HG02678 (cell line): ENCODE measurements at regions not wholly inside any gene's neighbourhood (a gene's known extent, or its start where the extent isn't known, plus 50 kb on each side); places are given as distances from the start of the nearest gene placed in this dataset.

ENCODE experiments used
- ATAC-seq: cut with Tn5 transposase; IDR thresholded peaks from one replicate; pipeline ENCODE4 v1.9.1; 2021; ENCODE audit warnings: mild to moderate bottlenecking, moderate library complexity; ENCODE audit not compliant: unreplicated experiment

DNA sequence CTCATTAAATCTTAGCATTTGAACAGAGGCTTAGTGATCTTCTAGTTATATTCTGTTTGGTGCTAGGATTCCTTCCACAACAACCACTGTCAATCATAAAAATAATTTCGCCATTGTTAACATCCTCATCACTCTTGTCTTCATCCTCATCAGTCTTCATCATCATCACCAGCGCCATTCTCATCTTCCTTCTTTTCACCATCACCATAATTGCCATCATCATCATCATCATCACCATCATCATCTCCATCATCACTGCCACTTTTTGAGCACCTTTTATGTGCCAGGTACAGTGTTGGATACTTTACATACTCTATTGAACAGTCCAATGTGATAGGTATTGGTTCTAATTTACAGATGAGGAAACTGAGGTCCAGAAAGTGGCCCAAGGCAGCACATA is 245.7 kb downstream of the PTPRU start:
- no peak for ATAC-seq

DNA sequence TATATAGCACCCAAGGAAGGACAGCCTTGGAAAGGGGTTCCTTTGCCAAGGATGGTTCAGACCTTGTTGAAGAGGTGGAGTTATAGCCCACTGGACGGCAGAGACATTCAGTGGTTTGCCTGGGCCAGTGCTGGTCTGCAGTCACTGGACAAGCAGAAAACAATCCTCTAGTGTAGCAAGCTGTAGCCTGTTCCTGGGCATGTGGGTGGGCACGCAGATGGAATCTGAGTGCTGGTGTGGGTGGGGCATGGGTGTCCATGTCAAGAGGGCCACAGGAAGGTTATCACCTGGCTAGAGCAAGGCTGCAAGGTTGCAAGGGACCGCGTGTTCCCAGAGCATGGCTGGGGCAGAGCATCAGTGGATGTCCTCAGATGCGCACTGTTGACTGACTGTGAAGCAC is 244.7 kb downstream of the PTPRU start:
- no peak for ATAC-seq

DNA sequence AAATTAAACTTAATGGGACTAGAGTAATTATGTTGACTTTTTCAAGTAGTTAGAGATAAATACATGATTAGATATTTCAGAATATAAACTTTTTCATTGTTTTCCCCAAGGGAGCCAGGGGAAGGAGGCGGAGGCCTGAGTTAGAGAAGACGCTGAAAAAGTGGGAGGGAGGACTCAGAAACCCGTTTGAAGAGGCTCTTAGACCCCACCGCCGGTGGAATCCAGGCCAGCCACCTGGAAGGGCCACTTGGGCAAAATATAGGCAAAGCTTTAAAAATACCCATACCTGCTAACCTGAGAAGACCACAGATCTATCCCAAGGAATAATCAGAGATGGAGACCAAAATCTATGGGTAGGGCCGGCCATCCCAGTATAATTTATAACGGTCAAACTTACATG is 242.6 kb downstream of the PTPRU start:
- no peak for ATAC-seq

DNA sequence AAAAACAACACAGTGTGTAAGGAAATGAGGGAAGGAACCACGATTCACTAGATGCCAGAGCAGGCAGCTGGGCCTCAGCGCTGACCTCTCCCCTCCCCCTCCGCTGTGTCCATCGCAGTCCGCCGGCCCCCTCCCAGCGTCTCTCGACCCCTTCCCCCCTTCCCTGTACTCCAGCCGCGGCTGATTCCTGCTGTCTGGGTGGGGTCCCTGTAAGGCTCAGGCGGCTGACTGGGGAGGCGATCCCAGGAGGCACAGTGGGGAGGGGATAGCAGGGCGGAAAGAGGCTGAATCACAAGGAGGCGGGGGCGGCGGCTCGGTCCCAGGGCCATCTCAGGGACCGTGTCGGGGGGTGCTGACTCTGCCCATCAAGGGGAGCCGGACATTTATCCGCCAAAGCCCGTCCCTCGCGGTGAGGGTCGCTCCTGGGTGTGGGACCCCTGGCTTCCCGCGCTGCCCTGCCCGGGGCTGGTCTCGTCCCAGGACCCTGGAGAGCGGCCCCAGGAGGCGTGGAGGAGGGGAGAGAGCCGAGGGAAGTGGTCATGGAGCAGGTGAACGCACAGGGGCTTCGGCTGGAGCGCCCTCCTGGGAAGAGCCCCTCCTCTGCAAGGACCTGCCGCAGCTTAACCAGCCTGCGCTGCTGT is 241.9 kb downstream of the PTPRU start:
- no peak for ATAC-seq

DNA sequence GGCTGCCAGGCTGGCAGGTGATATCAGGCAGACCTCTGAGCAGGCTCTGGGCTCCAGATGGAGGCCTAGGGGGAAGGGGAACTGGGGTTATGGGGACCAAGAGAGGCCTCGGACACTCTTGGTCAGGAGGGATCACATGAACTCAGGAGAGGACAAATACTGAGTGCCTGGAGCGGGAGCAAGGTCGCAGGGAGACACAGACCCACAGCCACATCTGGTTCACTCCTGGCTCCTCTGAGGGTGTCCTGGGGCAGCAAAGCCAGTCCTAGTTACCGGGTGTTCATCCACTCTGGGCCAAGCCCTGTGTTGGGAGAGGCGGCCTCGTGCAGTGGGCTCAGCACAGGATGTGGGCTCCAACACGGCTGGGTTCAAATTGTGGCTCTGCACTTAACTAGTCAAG is 239.0 kb downstream of the PTPRU start:
- ATAC-seq: no peak

DNA sequence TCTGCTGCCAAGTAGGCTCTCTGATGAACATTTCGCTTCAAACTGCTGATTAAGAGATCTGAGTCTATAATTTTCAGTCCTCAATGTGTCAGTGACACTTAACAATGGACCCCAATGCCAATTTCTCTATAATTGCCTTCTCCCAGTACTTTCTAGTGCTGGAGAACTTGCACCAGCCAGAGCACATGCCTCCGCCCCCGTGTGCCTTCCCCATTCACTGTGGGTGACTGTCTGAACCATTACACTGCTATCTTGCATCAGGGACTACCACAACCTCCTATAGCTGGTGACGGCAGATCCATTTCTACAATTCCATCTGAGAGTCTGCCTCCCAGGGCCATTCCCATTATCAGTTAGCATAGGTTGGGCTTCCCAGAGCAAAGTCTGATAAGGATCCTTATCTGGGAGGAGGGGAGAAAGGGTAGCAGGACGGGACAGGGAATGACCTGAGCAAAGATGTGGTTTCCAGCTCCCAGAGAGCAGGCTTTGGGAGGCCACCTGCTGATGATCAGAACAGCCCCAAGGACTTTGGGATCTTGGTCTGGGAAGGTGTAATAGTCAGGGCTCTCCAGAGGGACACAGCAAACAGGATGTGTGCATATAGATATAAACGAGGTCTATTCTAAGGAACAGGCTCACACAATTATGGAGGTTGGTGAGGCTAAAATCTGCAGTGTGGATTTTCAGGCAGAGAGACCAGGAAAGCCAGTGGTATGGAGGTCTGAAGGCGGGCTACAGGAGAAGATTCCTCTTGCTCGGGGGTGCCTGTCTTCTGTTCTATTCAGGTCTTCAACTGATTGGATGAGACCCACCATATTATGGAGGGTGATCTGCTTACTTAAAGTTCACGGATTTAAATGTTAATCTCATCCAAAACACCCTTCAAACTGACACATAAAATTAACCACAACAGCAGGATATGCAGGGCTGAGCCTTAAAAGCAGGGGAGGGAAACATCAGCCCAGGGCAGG is 238.2 kb downstream of the PTPRU start:
- ATAC-seq: no peak

DNA sequence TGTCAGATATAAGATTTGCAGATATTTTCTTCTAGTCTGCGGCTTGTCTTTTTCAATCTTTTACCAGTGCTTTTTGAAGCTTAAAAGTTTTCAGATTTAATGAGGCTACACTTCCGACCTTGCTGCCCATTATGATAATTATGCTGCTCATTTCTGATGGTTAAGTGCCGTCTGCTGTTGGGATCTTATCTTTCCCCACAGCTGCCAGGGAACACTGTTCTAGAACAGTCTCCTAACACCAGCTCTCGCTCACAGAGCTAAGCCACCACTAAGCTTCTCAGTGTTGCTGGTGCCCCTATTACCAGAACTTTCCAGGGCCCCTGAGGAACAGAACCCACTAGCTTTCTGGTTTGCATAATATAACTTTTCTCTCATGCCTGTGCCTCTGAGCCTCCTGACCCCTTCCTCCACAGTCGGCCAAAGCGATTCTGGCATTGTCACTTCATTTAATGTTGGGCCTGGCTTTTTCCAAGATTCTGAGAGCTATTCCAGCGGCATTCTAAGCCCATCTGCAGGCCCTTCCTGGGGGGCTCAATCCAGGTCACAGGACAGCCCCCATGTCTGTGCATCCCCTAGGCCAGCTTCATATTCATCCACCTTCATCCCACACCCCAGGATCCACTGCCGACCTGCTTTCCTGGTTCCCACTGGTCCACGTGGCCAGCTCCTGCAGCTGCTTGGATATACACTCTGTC is 237.0 kb downstream of the PTPRU start:
- ATAC-seq: no peak

DNA sequence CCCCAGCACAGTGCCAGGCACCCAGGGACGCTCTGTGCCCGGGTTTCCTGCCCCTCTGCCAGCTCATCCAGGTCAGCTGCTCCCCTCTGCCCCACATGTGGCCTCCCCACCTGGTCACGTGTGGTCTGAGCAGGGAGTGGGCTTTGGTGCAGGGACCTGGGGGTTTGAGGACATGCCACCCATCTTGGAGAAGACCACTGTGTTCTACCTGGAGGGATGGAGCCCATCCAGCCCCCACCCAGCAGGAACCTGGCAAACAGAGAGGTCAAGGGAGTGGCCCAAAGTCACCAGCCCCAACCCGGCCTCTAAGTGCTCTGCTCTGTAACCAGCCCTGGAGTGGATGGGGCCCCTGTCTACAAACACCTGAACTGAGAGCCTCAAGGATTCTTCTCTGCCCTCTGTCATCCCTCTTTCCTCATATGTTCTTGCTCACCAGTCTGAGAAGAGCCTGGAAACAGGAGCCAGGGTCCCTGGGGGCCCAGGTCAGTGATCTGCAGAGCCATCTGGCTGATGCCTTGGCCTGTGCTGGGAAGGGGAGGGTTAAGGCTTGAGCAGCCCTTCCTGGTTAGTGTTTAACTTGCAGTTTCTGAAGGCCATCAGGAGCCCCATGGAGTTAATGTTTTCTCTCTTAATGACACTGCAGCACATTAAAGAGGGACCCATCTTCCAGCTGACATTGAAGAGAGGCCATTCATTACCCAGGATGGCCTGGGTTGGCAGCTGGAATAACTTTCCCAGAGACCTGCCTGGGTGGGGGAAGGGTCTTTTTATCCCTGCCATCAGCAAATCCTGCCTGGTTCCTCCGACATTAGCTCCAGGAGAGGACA is 235.4 kb downstream of the PTPRU start:
- ATAC-seq: no peak

DNA sequence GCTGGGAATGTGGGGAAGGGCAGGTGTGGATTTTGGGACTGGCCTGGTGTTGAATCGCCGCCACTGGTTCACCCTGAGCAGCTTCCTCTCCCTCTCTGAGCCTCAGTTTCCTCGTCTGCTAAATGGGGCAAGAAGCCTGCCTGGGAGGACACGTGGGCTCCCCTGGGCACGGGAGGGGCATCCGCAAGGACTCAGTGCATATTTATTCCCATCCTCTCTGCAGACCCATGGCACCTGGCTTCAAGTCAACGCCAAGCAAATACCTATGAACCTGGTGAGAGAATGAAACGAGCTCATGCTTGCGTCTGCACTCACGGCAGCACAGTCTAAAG is 234.4 kb downstream of the PTPRU start:
- no peak for ATAC-seq

DNA sequence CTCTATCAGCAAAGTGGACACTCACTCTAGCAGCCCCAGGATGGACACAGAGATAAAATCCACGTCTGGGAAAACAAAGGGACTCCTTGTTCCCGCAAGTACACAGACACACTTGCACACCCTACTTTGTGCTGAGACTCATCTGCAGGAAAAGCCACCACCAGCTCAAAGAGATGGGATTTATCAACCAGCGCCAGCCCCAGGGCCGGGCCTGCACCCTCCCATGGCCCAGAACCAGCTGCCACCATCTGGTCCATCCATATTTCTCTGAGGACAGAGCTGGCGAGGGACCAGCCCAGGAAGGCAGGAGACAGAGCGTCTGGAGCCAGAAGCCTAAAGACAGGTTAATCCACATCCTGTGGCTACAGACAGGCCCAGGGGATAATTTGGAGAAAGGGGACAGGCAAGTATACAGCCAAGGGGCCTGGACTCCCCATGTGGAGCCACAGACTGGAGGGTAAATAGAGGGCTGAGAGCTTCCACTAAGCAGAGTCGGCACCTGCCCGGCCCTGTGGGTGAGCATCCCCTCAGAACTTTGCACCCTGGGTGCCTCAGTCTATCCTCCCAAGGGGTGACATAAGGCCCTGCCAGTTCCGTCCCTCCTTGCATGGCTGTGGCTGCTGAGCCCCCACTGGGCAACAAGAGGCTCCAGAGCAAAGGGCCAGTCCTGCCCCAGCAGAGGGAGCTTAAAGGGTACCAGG is 233.9 kb downstream of the PTPRU start:
- no peak for ATAC-seq

DNA sequence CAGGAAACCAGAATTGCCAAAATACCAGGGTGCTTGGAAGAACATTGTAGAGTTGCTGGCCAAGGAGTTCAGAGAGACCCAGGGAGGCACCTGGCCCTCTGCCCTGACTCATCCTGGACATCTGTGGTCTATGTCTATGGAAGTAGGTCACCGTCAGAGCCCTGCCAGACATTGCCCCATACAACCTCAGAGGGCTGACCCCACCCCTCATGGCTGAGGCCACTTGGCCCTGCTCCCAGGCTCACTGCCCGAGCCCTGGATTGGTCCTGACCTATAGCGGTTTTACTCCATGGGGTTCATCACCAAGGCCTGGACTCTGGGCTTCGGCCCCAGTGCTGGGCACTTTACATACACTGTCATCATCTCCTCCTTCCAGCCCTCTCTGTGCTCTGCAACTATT is 233.1 kb downstream of the PTPRU start:
- ATAC-seq: no peak

DNA sequence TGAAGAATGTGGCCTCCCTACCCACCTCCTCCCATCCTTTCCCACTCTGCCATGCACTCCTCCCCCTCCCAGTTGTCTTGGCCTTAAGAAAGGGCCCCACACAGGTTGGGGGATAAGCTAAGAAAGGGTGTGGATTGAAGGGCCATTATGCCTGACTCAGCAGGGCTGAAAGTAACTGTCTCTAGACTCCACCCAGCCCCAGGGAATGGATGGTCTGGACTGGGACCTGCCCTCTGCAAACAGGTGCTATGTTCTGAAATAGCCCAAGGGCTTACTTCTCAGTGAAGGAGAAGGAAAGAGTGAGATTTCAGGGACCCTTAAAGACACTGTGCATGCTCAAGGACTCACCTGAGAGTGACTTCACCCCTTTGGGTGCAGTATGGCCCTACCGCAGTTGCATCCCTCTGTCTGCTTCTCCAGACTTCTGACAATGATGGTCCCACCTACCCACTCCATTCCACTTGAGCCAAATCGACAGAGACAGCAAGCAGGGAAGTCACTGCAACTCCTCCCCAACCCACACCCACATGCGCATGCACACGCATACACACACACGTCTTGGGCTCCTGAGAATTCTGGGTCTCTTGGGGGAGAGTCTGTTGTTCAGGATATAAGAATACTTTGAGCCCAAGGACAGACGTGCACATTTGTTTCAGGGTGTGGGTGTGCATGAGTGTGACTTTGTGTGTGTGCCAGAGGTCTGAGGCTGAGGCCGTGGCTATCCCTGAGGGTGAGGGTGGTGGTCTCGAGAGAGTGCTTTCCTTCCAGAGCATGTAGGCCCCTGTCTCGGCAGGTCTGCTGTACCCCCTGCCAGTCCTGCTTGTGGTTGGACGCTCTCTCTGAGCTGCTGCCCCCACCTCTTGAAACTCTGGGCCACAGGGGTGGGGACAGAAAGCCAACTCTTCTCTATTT is 231.9 kb downstream of the PTPRU start:
- ATAC-seq: no peak

DNA sequence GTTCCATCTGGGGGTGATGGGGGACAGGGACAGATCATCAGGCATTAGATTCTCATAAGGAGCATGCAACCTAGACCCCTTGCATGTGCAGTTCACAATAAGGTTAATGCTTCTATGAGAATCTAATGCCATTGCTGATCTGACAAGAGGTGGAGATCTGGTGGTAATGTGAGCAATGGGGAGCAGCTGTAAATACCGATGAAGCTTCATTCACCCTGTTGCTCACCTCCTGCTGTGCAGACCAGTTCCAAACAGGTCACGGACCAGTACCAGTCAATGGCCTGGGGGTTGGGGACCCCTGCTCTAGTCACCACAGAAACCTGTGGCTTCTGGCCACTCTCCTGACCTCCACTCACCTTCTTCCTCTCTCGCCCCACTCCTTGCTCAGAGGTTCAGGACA is 229.9 kb downstream of the PTPRU start:
- ATAC-seq: no peak

DNA sequence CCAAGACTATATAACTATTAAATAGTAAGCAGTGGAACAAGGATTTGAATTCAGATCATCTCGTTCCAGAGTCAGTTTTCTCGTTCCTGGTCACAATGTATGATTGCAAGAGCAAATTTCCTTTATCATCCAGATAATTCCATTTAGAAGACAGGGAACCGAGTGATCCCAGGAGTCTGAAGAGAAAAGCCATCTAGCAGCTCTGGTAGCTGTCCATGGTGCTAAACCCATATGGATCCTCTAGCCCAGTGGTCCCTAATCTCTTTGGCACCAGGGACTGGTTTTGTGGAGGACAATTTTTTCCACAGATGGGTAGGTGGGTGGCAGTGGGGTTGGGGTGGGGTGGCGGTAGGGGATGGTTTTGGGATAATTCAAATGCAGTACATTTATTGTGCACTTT is 229.4 kb downstream of the PTPRU start:
- no peak for ATAC-seq

DNA sequence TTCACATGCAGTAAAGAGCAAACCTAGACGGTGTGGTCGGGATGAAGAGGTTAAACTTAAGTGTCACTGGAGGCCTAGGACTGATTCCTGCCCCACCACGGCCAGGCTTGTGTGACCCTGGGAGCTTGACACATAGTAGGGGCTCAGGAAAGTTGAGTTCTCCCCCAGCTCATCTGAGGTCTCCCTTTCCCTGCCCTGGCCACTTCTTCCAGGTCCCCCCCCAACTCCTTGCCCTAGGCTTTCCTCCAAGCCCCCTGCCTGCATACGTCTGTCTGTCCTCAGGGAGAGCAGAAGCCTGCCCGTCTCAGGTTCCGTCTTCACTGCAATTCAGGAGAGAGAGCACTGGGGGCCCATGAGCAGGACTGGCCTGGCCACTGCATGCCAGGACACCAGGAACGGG is 225.8 kb downstream of the PTPRU start:
- no peak for ATAC-seq

DNA sequence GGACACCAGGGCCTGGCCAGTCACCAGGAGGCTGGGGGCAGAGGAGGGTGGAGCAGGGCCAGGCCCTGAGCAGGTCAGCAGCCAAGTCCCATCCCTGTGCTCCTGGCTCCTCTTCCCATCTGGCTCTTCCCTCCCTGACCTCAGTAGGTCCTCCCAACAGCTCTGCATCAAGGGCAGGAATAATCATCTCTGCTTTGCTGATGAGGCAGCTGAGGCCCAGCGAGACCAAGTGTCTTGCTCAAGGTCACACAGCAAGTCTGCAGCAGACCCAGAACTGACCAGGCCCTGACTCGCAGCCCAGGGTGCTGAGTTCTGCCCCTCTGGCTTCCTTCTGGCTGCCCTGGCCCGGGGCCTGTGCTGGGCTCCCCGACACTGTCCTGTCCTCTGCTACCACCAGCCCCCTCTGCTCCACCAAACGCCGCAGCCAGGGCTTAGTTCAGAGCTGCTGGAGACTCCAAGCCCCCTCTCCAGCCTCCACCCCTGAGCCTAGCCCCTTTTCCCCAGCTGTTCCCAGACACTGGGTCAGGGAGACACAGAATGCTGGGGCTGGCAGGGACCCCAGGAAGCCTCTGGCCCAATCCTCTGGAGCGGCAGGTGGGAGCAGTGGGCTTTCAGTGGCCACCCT is 224.9 kb downstream of the PTPRU start:
- ATAC-seq: no peak

DNA sequence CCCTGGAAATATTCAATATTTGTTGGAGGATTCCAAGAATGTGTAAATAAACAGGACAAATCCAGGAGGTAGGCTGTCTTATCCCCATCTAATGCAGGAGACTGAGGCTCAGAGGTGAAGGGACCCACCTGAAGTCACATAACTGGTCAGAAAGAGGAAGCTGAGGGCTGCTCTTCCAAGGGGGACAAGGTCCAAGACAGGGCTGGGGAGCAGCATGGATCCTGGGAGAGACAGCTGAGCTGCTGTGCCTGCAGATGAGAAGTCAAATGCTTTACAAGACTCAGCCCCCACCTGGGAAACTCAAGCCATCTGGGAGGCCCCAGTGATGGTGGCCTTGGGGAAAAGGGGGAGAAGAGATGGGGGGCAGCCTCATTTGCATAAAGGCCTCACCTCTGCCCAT is 224.4 kb downstream of the PTPRU start:
- no peak for ATAC-seq

DNA sequence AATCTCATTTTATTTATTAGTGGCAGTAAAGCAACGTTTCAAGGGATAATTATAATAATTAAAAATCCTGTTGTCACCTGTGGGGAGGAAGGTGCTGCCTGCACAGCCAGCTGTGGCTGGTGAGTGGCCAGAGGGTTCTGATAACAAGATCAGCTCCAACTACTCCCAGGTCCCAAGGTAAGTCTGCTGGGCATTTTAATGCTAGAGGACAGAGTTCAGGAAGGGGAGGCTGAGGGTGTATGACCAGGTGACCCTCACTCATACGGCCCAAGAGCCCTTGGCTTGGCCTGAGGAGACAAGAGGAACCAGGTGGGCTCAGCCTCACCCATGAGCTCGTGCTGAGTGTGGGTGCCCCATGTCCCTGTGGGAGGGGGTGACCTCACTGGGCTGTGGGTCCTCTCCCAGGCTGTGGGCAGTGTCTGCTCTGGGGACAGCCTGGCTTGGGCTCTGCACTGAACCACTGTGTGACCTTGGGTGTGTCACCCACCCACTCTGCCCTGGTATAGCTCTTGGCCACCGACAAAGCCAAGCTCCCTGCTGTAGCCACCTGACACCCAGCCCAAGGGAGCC is 223.8 kb downstream of the PTPRU start:
- no peak for ATAC-seq

DNA sequence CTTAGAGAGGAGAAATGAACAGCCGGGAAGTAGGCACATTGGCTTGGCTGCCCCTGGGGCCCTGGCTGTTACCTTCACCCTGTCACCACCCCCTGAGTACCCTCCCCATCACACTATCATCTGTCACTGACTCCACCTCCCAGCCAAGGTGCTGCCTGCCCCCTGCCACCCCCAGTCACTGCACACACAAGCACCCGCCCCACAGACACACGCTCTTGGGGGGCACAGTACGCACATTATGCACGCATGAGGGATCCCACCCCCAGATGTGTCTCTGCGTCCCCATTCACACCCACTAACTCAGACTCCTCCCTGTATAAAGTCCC is 223.3 kb downstream of the PTPRU start:
- ATAC-seq: no peak
